Stomach (tissue), 4 donors: ENCODE measurements at regions not wholly inside any gene's neighbourhood (a gene's known extent, or its start where the extent isn't known, plus 50 kb on each side); places are given as distances from the start of the nearest gene placed in this dataset.

ENCODE experiments used
- EP300 ChIP-seq: sonication (generic); formaldehyde crosslinking; IDR thresholded peaks from one replicate; pipeline ENCODE4 v1.6.1; 2017; ENCODE audit warnings: antibody characterized with exemption
- POLR2AphosphoS5 ChIP-seq, 3 donors: sonication (generic); formaldehyde crosslinking; IDR thresholded peaks; one replicate each; pipeline ENCODE4 v1.6.1; 2016; ENCODE audit warnings: antibody characterized with exemption in 3 of 3

GRCh38 chr3:55247666-55248065 is 239.4 kb downstream of the WNT5A start:
- TF ChIP-seq POLR2AphosphoS5 (IDR thresholded peaks at IDR 0.05) (no peak), EP300 (no peak)
